Upper lobe of left lung (tissue), 6 donors: ENCODE measurements at regions not wholly inside any gene's neighbourhood (a gene's known extent, or its start where the extent isn't known, plus 50 kb on each side); places are given as distances from the start of the nearest gene placed in this dataset.
A peak's percentile ranks its signal among the peaks of the same experiment; 100 is the strongest.

Source experiments
- ATAC-seq, 2 donors: fragments of 200-7000 bp; cut with Tn5 transposase; one replicate each; pipeline ENCODE4 v1.9.1; 2022; ENCODE audit warnings: mild to moderate bottlenecking in 2 of 2, moderate library complexity in 2 of 2; ENCODE audit not compliant: low FRiP score in 2 of 2
- DNase-seq, 2 donors: peaks; one replicate each; pipeline ENCODE4 v3.0.0-alpha.2; 2019 to 2020
- H3K27ac ChIP-seq, 4 donors: fragments of 200-600 bp; sonication (generic); one replicate each; pipeline ENCODE4 v1.5.1; 2016 to 2019
- H3K27me3 ChIP-seq, 4 donors: fragments of 200-600 bp; sonication (generic); one replicate each; pipeline ENCODE4 v1.5.1; 2017 to 2019
- H3K36me3 ChIP-seq, 4 donors: fragments of 200-600 bp; sonication (generic); one replicate each; pipeline ENCODE4 v1.5.1; 2016 to 2019
- H3K4me1 ChIP-seq, 4 donors: fragments of 200-600 bp; sonication (generic); one replicate each; pipeline ENCODE4 v1.5.1; 2018 to 2019
- H3K4me3 ChIP-seq, 4 donors: fragments of 200-600 bp; sonication (generic); one replicate each; pipeline ENCODE4 v1.5.1; 2017 to 2019; ENCODE audit warnings: mild to moderate bottlenecking in 2 of 4, moderate library complexity in 1 of 4
- H3K9me3 ChIP-seq, 4 donors: fragments of 200-600 bp; sonication (generic); one replicate each; pipeline ENCODE4 v1.5.1; 2018 to 2019
- CTCF ChIP-seq, 6 experiments: fragments of 450-650 bp in 4 of 6; fragments of 200-600 bp in 2 of 6; sonication (generic) in 2 of 6; IDR thresholded peaks; one replicate each; pipeline ENCODE4 v1.5.1; 2016 to 2019; ENCODE audit warnings: antibody characterized with exemption in 6 of 6
- EP300 ChIP-seq, 4 donors: sonication (generic); formaldehyde crosslinking; IDR thresholded peaks; one replicate each; pipeline ENCODE4 v1.5.1; 2017; ENCODE audit warnings: antibody characterized with exemption in 4 of 4, control low read depth in 2 of 4
- POLR2A ChIP-seq, 4 donors: fragments of 450-650 bp; IDR thresholded peaks; one replicate each; pipeline ENCODE4 v1.5.1; 2016 to 2017; ENCODE audit warnings: antibody characterized with exemption in 4 of 4, mild to moderate bottlenecking in 2 of 4
- POLR2AphosphoS5 ChIP-seq, 2 donors: sonication (generic); formaldehyde crosslinking; IDR thresholded peaks; one replicate each; pipeline ENCODE4 v1.5.1; 2017; ENCODE audit warnings: antibody characterized with exemption in 2 of 2
- WGBS, 2 donors: methylation state at CpG; one replicate each; pipeline ENCODE4 v1.1.5; 2017 to 2018; 5-methylcytosine and 5-hydroxymethylcytosine counted together
- donor health status: DM: no; HTN: no; CAD: no; lungs with moderate emphysema.
- donor health status: DM: no; HTN: yes; CAD: no; lungs with severe emphysema.

GRCh38 chr14:79949906-79950305 lies 261.4 kb downstream of the DIO2 start:
- no peak overlapping the region for H3K4me3 ChIP-seq
- no peak for DNase-seq
- peak in 1 of 2 donors; percentile 58 for ATAC-seq
- H3K36me3 ChIP-seq, result no peaks in the 10 kb centered on the region
- H3K27me3 ChIP-seq, result no peaks in the 10 kb centered on the region
- no peak overlapping the region for H3K27ac ChIP-seq
- TF ChIP-seq POLR2A (IDR thresholded peaks at IDR 0.05) (no peak), CTCF (IDR thresholded peaks at IDR 0.05) (no peak), EP300 (IDR thresholded peaks at IDR 0.05) (no peak), POLR2AphosphoS5 (IDR thresholded peaks at IDR 0.05) (no peak)
- peaks cover 0 to 6% (median 3%) of the 10 kb centered on the region in 4 donors for H3K9me3 ChIP-seq
- no peaks in the 10 kb centered on the region for H3K4me1 ChIP-seq

- 58 to 67% methylated on average over 2 of the region's 2 CpGs for WGBS, 2 donors
- no peak for ATAC-seq
- no peaks in the 10 kb centered on the region for H3K27me3 ChIP-seq
- no peak overlapping the region for H3K27ac ChIP-seq
- H3K4me3 ChIP-seq, result no peak overlapping the region
- H3K36me3 ChIP-seq, result no peaks in the 10 kb centered on the region
- H3K4me1 ChIP-seq, result no peaks in the 10 kb centered on the region
- DNase-seq, result no peak
- TF ChIP-seq CTCF (IDR thresholded peaks at IDR 0.05), result no peak
- no peak for TF ChIP-seq EP300 (IDR thresholded peaks at IDR 0.05)
- TF ChIP-seq POLR2A (IDR thresholded peaks at IDR 0.05), result no peak
- no peak for TF ChIP-seq POLR2AphosphoS5 (IDR thresholded peaks at IDR 0.05)
- H3K9me3 ChIP-seq, result no peaks in the 10 kb centered on the region
These were observed 263.8 kb downstream of the DIO2 start for GRCh38 chr14:79947440-79948054.

GRCh38 chr14:79939235-79939634 lies 272.1 kb downstream of the DIO2 start:
- no peaks in the 10 kb centered on the region for H3K36me3 ChIP-seq
- no peaks in the 10 kb centered on the region for H3K27me3 ChIP-seq
- no peaks in the 10 kb centered on the region for H3K9me3 ChIP-seq
- TF ChIP-seq EP300 (IDR thresholded peaks at IDR 0.05) (no peak), POLR2AphosphoS5 (IDR thresholded peaks at IDR 0.05) (no peak), POLR2A (IDR thresholded peaks at IDR 0.05) (no peak), CTCF (IDR thresholded peaks at IDR 0.05) (no peak)
- no peaks in the 10 kb centered on the region for H3K4me1 ChIP-seq
- no peak overlapping the region for H3K27ac ChIP-seq
- 58 to 60% methylated on average over 6 of the region's 6 CpGs for WGBS, 2 donors
- DNase-seq (no peak), ATAC-seq (no peak)
- no peak overlapping the region for H3K4me3 ChIP-seq

GRCh38 chr14:79938185-79938584 lies 273.1 kb downstream of the DIO2 start:
- Histone ChIP-seq H3K36me3 (no peaks in the 10 kb centered on the region), H3K4me3 (no peak overlapping the region), H3K27me3 (no peaks in the 10 kb centered on the region), H3K27ac (no peak overlapping the region), H3K9me3 (no peaks in the 10 kb centered on the region), H3K4me1 (no peaks in the 10 kb centered on the region)
- 81 to 88% methylated on average over 3 of the region's 3 CpGs for WGBS, 2 donors
- ATAC-seq (no peak), DNase-seq (no peak)
- TF ChIP-seq POLR2A (IDR thresholded peaks at IDR 0.05) (no peak), CTCF (IDR thresholded peaks at IDR 0.05) (no peak), EP300 (IDR thresholded peaks at IDR 0.05) (no peak), POLR2AphosphoS5 (IDR thresholded peaks at IDR 0.05) (no peak)

- no peaks in the 10 kb centered on the region for H3K27me3 ChIP-seq
- H3K4me3 ChIP-seq, result no peak overlapping the region
- TF ChIP-seq CTCF (IDR thresholded peaks at IDR 0.05) (no peak), EP300 (IDR thresholded peaks at IDR 0.05) (no peak), POLR2AphosphoS5 (IDR thresholded peaks at IDR 0.05) (no peak), POLR2A (IDR thresholded peaks at IDR 0.05) (no peak)
- no peak overlapping the region for H3K27ac ChIP-seq
- no peaks in the 10 kb centered on the region for H3K36me3 ChIP-seq
- H3K9me3 ChIP-seq, result no peaks in the 10 kb centered on the region
- no peak for ATAC-seq
- DNase-seq, result no peak
- no peaks in the 10 kb centered on the region for H3K4me1 ChIP-seq
These were observed 273.9 kb downstream of the DIO2 start for GRCh38 chr14:79937433-79937832.
